ENCODE measurements at regions not wholly inside any gene's neighbourhood (a gene's known extent, or its start where the extent isn't known, plus 50 kb on each side); places are given as distances from the start of the nearest gene placed in this dataset.

DNA sequence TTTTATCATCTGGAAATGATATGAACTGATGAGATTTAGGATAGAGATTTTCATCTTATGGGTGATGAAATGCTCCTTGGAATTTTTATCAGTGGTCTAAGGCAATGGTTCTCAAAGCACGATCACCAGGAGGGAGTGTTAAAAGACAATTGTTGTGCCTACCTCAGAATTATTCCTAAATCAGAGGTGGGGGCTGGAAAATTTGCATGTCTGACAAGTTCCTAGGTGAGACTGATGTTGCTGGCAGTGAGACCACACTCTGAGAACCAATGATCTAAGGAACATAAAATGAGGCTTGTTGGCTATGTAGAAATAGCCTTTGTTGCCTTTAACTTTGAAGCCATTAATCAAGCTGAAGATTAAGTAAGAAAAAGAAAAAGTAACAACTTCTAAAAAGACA lies 416.6 kb upstream of the AZI2 start:
- TF ChIP-seq, protein P1, sequence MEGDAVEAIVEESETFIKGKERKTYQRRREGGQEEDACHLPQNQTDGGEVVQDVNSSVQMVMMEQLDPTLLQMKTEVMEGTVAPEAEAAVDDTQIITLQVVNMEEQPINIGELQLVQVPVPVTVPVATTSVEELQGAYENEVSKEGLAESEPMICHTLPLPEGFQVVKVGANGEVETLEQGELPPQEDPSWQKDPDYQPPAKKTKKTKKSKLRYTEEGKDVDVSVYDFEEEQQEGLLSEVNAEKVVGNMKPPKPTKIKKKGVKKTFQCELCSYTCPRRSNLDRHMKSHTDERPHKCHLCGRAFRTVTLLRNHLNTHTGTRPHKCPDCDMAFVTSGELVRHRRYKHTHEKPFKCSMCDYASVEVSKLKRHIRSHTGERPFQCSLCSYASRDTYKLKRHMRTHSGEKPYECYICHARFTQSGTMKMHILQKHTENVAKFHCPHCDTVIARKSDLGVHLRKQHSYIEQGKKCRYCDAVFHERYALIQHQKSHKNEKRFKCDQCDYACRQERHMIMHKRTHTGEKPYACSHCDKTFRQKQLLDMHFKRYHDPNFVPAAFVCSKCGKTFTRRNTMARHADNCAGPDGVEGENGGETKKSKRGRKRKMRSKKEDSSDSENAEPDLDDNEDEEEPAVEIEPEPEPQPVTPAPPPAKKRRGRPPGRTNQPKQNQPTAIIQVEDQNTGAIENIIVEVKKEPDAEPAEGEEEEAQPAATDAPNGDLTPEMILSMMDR (IDR thresholded peaks at IDR 0.05): no peak
- no peaks in the 10 kb centered on the region for H3K27me3 ChIP-seq (ENCODE audit: control insufficient read depth in 1 of 2, insufficient read depth in 2 of 2, low read length in 2 of 2)
- peaks cover 8% of the 10 kb centered on the region for H3K27me3 Mint-ChIP-seq
- DNase-seq (no peak), ATAC-seq (ENCODE audit: poor library complexity) (no peak)
- H3K36me3 ChIP-seq (ENCODE audit: insufficient read depth, low read length): no peaks in the 10 kb centered on the region
- peaks cover 0 to 4% of the 10 kb centered on the region in 2 experiments for H3K9me3 ChIP-seq (ENCODE audit: control insufficient read depth in 1 of 2, insufficient read depth in 1 of 2, low read length in 2 of 2)
- intact Hi-C loops (cut with DNase I, micrococcal nuclease): no loop called here
- H3K27ac Mint-ChIP-seq: no peak overlapping the region
- POLR2A ChIA-PET: no interaction called here
- no peak overlapping the region for H3K27ac ChIP-seq (ENCODE audit: low read depth in 1 of 2, low read length in 2 of 2)
- H3K4me3 Mint-ChIP-seq: no peak overlapping the region
- no peaks in the 10 kb centered on the region for H3K4me1 Mint-ChIP-seq (ENCODE audit: low read depth)
- peaks cover 4% of the 10 kb centered on the region for H3K9me3 Mint-ChIP-seq
- H3K4me3 ChIP-seq (ENCODE audit: low read length): no peak overlapping the region
- CTCF ChIA-PET: no interaction called here
- no peaks in the 10 kb centered on the region for H3K4me1 ChIP-seq (ENCODE audit: insufficient read depth, low read length)
- no peaks in the 10 kb centered on the region for H3K36me3 Mint-ChIP-seq (ENCODE audit: low read depth)

GRCh38 chr3:28768439-28768838 lies 419.8 kb upstream of the AZI2 start:
- H3K4me1 ChIP-seq (ENCODE audit: insufficient read depth, low read length): no peaks in the 10 kb centered on the region
- no peak overlapping the region for H3K4me3 ChIP-seq (ENCODE audit: low read length)
- H3K9me3 ChIP-seq (ENCODE audit: control insufficient read depth in 1 of 2, insufficient read depth in 1 of 2, low read length in 2 of 2): peaks cover 11 to 13% of the 10 kb centered on the region in 2 experiments
- H3K36me3 ChIP-seq (ENCODE audit: insufficient read depth, low read length): no peaks in the 10 kb centered on the region
- ChIA-PET CTCF (no interaction called here), POLR2A (no interaction called here)
- intact Hi-C loops (cut with DNase I, micrococcal nuclease): no loop called here
- Mint-ChIP-seq H3K9me3 (peaks cover 28% of the 10 kb centered on the region), H3K4me3 (no peak overlapping the region), H3K36me3 (ENCODE audit: low read depth) (no peaks in the 10 kb centered on the region), H3K27ac (no peak overlapping the region), H3K4me1 (ENCODE audit: low read depth) (no peaks in the 10 kb centered on the region), H3K27me3 (peaks cover 8% of the 10 kb centered on the region)
- H3K27ac ChIP-seq (ENCODE audit: low read depth in 1 of 2, low read length in 2 of 2): no peak overlapping the region
- TF ChIP-seq, protein P1 (IDR thresholded peaks at IDR 0.05): no peak
- H3K27me3 ChIP-seq (ENCODE audit: control insufficient read depth in 1 of 2, insufficient read depth in 2 of 2, low read length in 2 of 2): no peaks in the 10 kb centered on the region
- ATAC-seq (ENCODE audit: poor library complexity): no peak
- no peak for DNase-seq

DNA sequence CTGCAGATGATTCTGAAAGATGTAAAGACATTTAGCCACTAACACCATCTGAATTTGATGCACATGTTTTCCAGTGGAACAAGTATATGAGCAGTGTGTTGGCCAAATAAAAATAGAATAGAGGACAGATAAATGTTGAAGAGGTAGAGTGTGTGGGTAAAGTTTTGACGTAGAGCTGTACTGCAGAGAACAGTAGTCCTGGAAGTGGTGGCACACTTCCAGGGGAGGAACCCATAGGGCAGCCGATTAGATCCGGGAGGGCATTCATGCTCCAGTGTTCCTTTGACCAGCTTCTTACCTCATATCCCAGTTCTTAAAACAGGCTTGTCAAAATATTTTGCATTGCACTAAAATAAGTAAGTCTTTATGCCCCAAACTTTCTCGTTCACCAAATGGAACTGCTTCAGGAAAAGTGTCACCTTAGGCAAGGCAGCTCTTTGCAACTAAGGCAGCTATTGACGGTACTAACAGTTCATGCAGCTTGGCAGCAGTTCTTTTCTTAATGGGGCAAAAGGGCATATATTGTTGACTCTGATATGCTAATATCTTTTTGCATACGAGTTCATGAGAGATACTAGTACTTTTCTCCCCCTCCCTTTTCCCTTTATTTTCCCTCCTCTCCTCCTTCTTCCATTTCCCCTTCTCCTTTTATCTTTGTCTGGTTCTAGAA lies 429.3 kb upstream of the AZI2 start:
- Histone ChIP-seq H3K27me3 (ENCODE audit: control insufficient read depth in 1 of 2, insufficient read depth in 2 of 2, low read length in 2 of 2) (no peaks in the 10 kb centered on the region), H3K27ac (ENCODE audit: low read depth in 1 of 2, low read length in 2 of 2) (no peak overlapping the region), H3K9me3 (ENCODE audit: control insufficient read depth in 1 of 2, insufficient read depth in 1 of 2, low read length in 2 of 2) (no peaks in the 10 kb centered on the region), H3K4me3 (ENCODE audit: low read length) (no peak overlapping the region), H3K4me1 (ENCODE audit: insufficient read depth, low read length) (no peaks in the 10 kb centered on the region), H3K36me3 (ENCODE audit: insufficient read depth, low read length) (no peaks in the 10 kb centered on the region)
- ATAC-seq (ENCODE audit: poor library complexity): no peak
- peaks cover 4% of the 10 kb centered on the region for H3K9me3 Mint-ChIP-seq
- intact Hi-C loops (cut with DNase I, micrococcal nuclease): no loop called here
- DNase-seq: no peak
- CTCF ChIA-PET: no interaction called here
- H3K27me3 Mint-ChIP-seq: no peaks in the 10 kb centered on the region
- TF ChIP-seq, protein P1 (IDR thresholded peaks at IDR 0.05): no peak
- H3K4me3 Mint-ChIP-seq: no peak overlapping the region
- H3K4me1 Mint-ChIP-seq (ENCODE audit: low read depth): no peaks in the 10 kb centered on the region
- POLR2A ChIA-PET: no interaction called here
- no peaks in the 10 kb centered on the region for H3K36me3 Mint-ChIP-seq (ENCODE audit: low read depth)
- H3K27ac Mint-ChIP-seq: no peak overlapping the region
